ENCODE measurements at regions not wholly inside any gene's neighbourhood (a gene's known extent, or its start where the extent isn't known, plus 50 kb on each side); places are given as distances from the start of the nearest gene placed in this dataset.

GRCh38 chr3:194787072-194787471, 101.4 kb downstream of the FAM43A start:
- H2AFZ ChIP-seq (ENCODE audit: low read length), result no peak overlapping the region
- Mint-ChIP-seq H3K36me3 (ENCODE audit: insufficient read depth in 1 of 3, low read depth in 3 of 3) (no peaks in the 10 kb centered on the region; a peak in 1 of 7 replicates), H3K27ac (no peak overlapping the region), H3K27me3 (ENCODE audit: low read depth) (no peaks in the 10 kb centered on the region), H3K4me1 (peaks cover 4 to 5% of the 10 kb centered on the region in 2 experiments; a peak in 2 of 4 replicates), H3K4me3 (no peak overlapping the region), H3K9me3 (no peaks in the 10 kb centered on the region)
- peak overlapping the region; percentile 31 for H3K18ac ChIP-seq (ENCODE audit: insufficient read length, low read depth, low read length)
- no peaks in the 10 kb centered on the region for H4K20me1 ChIP-seq (ENCODE audit: control insufficient read depth, insufficient read depth, insufficient read length)
- H3K56ac ChIP-seq (ENCODE audit: insufficient read length, low read depth, low read length), result no peak overlapping the region
- H3K4me2 ChIP-seq (ENCODE audit: insufficient read depth, insufficient read length, low read length), result no peak overlapping the region
- no peak overlapping the region for H3T11ph ChIP-seq (ENCODE audit: low read length)
- no peaks in the 10 kb centered on the region for H3K79me2 ChIP-seq (ENCODE audit: insufficient read depth, low read length)
- H4K8ac ChIP-seq (replicated peaks; ENCODE audit: insufficient read length, low read depth, low read length), result no peak overlapping the region
- no peak for DNase-seq
- H2BK20ac ChIP-seq (ENCODE audit: low read depth, low read length, poor library complexity, severe bottlenecking), result no peak overlapping the region
- no peak overlapping the region for H3K4ac ChIP-seq (ENCODE audit: low read depth, low read length)
- no peak overlapping the region for H3K14ac ChIP-seq (ENCODE audit: insufficient read depth, low read length)
- no peak overlapping the region for H2BK15ac ChIP-seq (ENCODE audit: low read depth, low read length)
- no peak overlapping the region for H3K27ac ChIP-seq (ENCODE audit: insufficient read length, low read depth, low read length)
- H3K9ac ChIP-seq (ENCODE audit: extremely low read depth, insufficient read length, low read length), result no peak overlapping the region
- no peak overlapping the region for H2AK5ac ChIP-seq (ENCODE audit: insufficient read length, low read length)
- H3K9me3 ChIP-seq (ENCODE audit: control insufficient read depth, low read depth, low read length), result no peaks in the 10 kb centered on the region
- WGBS (ENCODE audit: extremely low coverage, insufficient read length, low lambda C conversion rate), result no CpG with 5 or more reads among the region's 2 CpGs
- no peak overlapping the region for H2BK5ac ChIP-seq (ENCODE audit: insufficient read length, low read length)
- no peak overlapping the region for H2BK12ac ChIP-seq (ENCODE audit: insufficient read length, low read depth, low read length)
- no peaks in the 10 kb centered on the region for H3K79me1 ChIP-seq (ENCODE audit: insufficient read depth, low read depth, low read length, poor library complexity, severe bottlenecking)
- no peaks in the 10 kb centered on the region for H3K23me2 ChIP-seq (ENCODE audit: insufficient read length, low read depth, low read length, poor library complexity, severe bottlenecking)
- no peaks in the 10 kb centered on the region for H3K4me1 ChIP-seq (ENCODE audit: insufficient read depth, low read length)
- no peak overlapping the region for H3K23ac ChIP-seq (ENCODE audit: insufficient read length, low read depth, low read length)
- H3K27me3 ChIP-seq (ENCODE audit: insufficient read depth, low read length), result no peaks in the 10 kb centered on the region
- no peak overlapping the region for H2BK120ac ChIP-seq (ENCODE audit: low read depth, low read length, poor library complexity, severe bottlenecking)
- H4K91ac ChIP-seq (ENCODE audit: insufficient read length, low read depth, low read length), result no peak overlapping the region
- TF ChIP-seq CTCF (conservative IDR thresholded peaks at IDR 0.05), result no peak
- no peak overlapping the region for H4K5ac ChIP-seq (ENCODE audit: insufficient read length, low read depth, low read length)
